Breast epithelium (tissue), 3 donors: ENCODE measurements at regions not wholly inside any gene's neighbourhood (a gene's known extent, or its start where the extent isn't known, plus 50 kb on each side); places are given as distances from the start of the nearest gene placed in this dataset.

Source experiments
- POLR2A ChIP-seq: fragments of 450-650 bp; IDR thresholded peaks from one replicate; pipeline ENCODE4 v1.6.1; 2016; ENCODE audit warnings: antibody characterized with exemption, mild to moderate bottlenecking, moderate library complexity
- POLR2AphosphoS5 ChIP-seq, 3 donors: sonication (generic); formaldehyde crosslinking; IDR thresholded peaks; one replicate each; pipeline ENCODE4 v1.6.1; 2017; ENCODE audit warnings: antibody characterized with exemption in 3 of 3
- TF ChIP-seq, protein P1 (sequence below), 3 donors: fragments of 450-650 bp; IDR thresholded peaks; one replicate each; pipeline ENCODE4 v1.5.1; 2016 to 2017; ENCODE audit warnings: antibody characterized with exemption in 3 of 3, mild to moderate bottlenecking in 3 of 3, moderate library complexity in 3 of 3

DNA sequence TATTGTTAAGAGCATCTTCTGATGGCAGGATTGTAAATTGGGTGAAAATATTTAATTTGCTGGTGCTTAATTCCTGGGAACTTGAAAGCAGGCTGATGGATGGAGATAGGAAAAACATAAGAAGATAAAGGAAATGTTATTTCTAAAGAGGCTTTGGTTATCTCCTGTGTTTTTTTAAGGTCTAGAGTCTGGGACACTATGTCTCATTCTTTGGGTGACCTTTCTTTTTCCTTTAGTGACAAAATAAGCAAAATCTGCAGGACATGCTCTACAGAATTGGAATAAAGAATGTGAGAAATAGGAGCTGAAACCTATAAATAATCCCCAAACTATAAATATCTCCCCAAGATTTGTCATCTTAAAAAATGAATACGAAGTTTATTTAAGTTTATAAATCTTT lies 241.7 kb downstream of the DSC3 start:
- TF ChIP-seq POLR2A (no peak), POLR2AphosphoS5 (IDR thresholded peaks at IDR 0.05) (no peak)
- TF ChIP-seq, protein P1, sequence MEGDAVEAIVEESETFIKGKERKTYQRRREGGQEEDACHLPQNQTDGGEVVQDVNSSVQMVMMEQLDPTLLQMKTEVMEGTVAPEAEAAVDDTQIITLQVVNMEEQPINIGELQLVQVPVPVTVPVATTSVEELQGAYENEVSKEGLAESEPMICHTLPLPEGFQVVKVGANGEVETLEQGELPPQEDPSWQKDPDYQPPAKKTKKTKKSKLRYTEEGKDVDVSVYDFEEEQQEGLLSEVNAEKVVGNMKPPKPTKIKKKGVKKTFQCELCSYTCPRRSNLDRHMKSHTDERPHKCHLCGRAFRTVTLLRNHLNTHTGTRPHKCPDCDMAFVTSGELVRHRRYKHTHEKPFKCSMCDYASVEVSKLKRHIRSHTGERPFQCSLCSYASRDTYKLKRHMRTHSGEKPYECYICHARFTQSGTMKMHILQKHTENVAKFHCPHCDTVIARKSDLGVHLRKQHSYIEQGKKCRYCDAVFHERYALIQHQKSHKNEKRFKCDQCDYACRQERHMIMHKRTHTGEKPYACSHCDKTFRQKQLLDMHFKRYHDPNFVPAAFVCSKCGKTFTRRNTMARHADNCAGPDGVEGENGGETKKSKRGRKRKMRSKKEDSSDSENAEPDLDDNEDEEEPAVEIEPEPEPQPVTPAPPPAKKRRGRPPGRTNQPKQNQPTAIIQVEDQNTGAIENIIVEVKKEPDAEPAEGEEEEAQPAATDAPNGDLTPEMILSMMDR (IDR thresholded peaks at IDR 0.05) = no peak
